H1 (cell line): ENCODE measurements at regions not wholly inside any gene's neighbourhood (a gene's known extent, or its start where the extent isn't known, plus 50 kb on each side); places are given as distances from the start of the nearest gene placed in this dataset.

Experiments used
- CTCF ChIA-PET: fragments of 300-600 bp; sonication (Branson Sonifier 250); formaldehyde crosslinking; loops from one replicate; lab custom pipeline; 2021; ENCODE audit not compliant: partially characterized antibody; lab: Charles Lee
- POLR2A ChIA-PET: fragments of 300-600 bp; sonication (Branson Sonifier 250); formaldehyde crosslinking; loops from one replicate; lab custom pipeline; 2021; ENCODE audit warnings: inconsistent platforms; ENCODE audit not compliant: partially characterized antibody; lab: Charles Lee
- DNase-seq, 2 experiments: peaks; one replicate each; pipeline versions ENCODE4 v3.0.0 to v3.0.0-alpha.2; 2010 to 2022; ENCODE audit warnings: low spot score in 2 of 2, low read depth in 1 of 2, mixed read lengths in 1 of 2
- FAIRE-seq: peaks from 2 replicates; lab custom pipeline; 2011; peaks lifted over from hg19 to GRCh38; lab: Jason Lieb, UNC
- H2AFZ ChIP-seq: 2 replicates; pipeline ENCODE4 v1.8.1; 2012; ENCODE audit warnings: low read length, inconsistent platforms
- H2AK5ac ChIP-seq: 2 replicates; pipeline ENCODE4 v1.6.1; 2013; ENCODE audit warnings: low read depth, low read length
- H2BK120ac ChIP-seq: replicated peaks from 2 replicates; pipeline ENCODE3; 2013; ENCODE audit warnings: low read depth, low read length, inconsistent platforms
- H2BK12ac ChIP-seq: 2 replicates; pipeline ENCODE4 v1.6.1; 2013; ENCODE audit warnings: low read depth, low read length
- H2BK15ac ChIP-seq: 2 replicates; pipeline ENCODE4 v1.6.1; 2013; ENCODE audit warnings: low read length
- H2BK20ac ChIP-seq: 2 replicates; pipeline ENCODE4 v1.6.1; 2013; ENCODE audit warnings: low read length
- H2BK5ac ChIP-seq: 2 replicates; pipeline ENCODE4 v1.6.1; 2013; ENCODE audit warnings: low read depth, low read length
- H3K14ac ChIP-seq: 2 replicates; pipeline ENCODE4 v1.6.1; 2013; ENCODE audit warnings: inconsistent platforms; ENCODE audit not compliant: insufficient read length
- H3K18ac ChIP-seq: 2 replicates; pipeline ENCODE4 v1.6.1; 2013; ENCODE audit warnings: low read length; ENCODE audit errors: extremely low read depth
- H3K23ac ChIP-seq: 2 replicates; pipeline ENCODE4 v1.6.1; 2013; ENCODE audit warnings: inconsistent platforms; ENCODE audit not compliant: insufficient read length
- H3K23me2 ChIP-seq: 2 replicates; pipeline ENCODE4 v1.6.1; 2013; ENCODE audit warnings: low read depth, low read length
- H3K27ac ChIP-seq: 2 replicates; pipeline ENCODE4 v1.6.1; 2011; ENCODE audit warnings: low read depth, low read length, inconsistent platforms
- H3K27me3 ChIP-seq, 4 experiments: replicated peaks in 1 of 4; 1 replicate in 1 of 4; 2 replicates in 3 of 4; pipeline versions ENCODE4 v1.6.1 to v1.8.1; 2011 to 2013; ENCODE audit warnings: low read length in 3 of 4, mild to moderate bottlenecking in 3 of 4, inconsistent platforms in 2 of 4, mixed read lengths in 2 of 4, moderate library complexity in 1 of 4; ENCODE audit not compliant: control insufficient read depth in 3 of 4, insufficient read depth in 3 of 4; ENCODE audit errors: extremely low read depth in 1 of 4
- H3K36me3 ChIP-seq, 4 experiments: 2 replicates each; pipeline versions ENCODE4 v1.6.1 to v1.8.1; 2011 to 2013; ENCODE audit warnings: mild to moderate bottlenecking in 4 of 4, low read length in 3 of 4, moderate library complexity in 2 of 4, control low read depth in 1 of 4, inconsistent platforms in 1 of 4; ENCODE audit not compliant: insufficient read depth in 4 of 4, control insufficient read depth in 2 of 4
- H3K4ac ChIP-seq: replicated peaks from 2 replicates; pipeline ENCODE3; 2013; ENCODE audit warnings: low read length, low read depth, mixed read lengths, inconsistent platforms; ENCODE audit not compliant: insufficient read length
- H3K4me1 ChIP-seq, 4 experiments: replicated peaks in 1 of 4; 1 replicate in 1 of 4; 2 replicates in 3 of 4; pipeline versions ENCODE4 v1.6.1 to v1.8.1; 2011 to 2013; ENCODE audit warnings: low read length in 3 of 4, inconsistent platforms in 2 of 4, mixed read lengths in 1 of 4; ENCODE audit not compliant: insufficient read depth in 4 of 4, control insufficient read depth in 3 of 4
- H3K4me2 ChIP-seq, 2 experiments: 2 replicates each; pipeline versions ENCODE4 v1.6.1 to v1.8.1; 2011 to 2013; ENCODE audit warnings: low read depth in 2 of 2, low read length in 2 of 2, control low read depth in 1 of 2, inconsistent platforms in 1 of 2, mild to moderate bottlenecking in 1 of 2; ENCODE audit not compliant: insufficient read depth in 1 of 2
- H3K4me3 ChIP-seq, 4 experiments: fragments of 200-600, 300-600 bp in 1 of 4; sonication (generic), shearing (Covaris generic), sonication (Bioruptor Twin) in 1 of 4; 2 replicates each; pipeline versions ENCODE4 v1.5.1 to v1.8.1; 2011 to 2016; ENCODE audit warnings: low read length in 4 of 4, low read depth in 3 of 4, control low read depth in 2 of 4, inconsistent platforms in 2 of 4, mild to moderate bottlenecking in 2 of 4, mixed read lengths in 1 of 4, moderate library complexity in 1 of 4; ENCODE audit not compliant: insufficient read depth in 2 of 4; ENCODE audit errors: extremely low read depth in 1 of 4
- H3K56ac ChIP-seq: replicated peaks from 2 replicates; pipeline ENCODE3; 2013; ENCODE audit warnings: low read depth, mild to moderate bottlenecking, mixed read lengths, low read length, inconsistent platforms; ENCODE audit not compliant: insufficient read length
- H3K79me1 ChIP-seq: 2 replicates; pipeline ENCODE4 v1.6.1; 2013; ENCODE audit warnings: low read depth, low read length, control low read depth
- H3K79me2 ChIP-seq, 2 experiments: 2 replicates each; pipeline versions ENCODE4 v1.6.1 to v1.8.1; 2012 to 2013; ENCODE audit warnings: low read length in 2 of 2, mild to moderate bottlenecking in 2 of 2, inconsistent platforms in 1 of 2; ENCODE audit not compliant: insufficient read depth in 2 of 2, control insufficient read depth in 1 of 2
- H3K9ac ChIP-seq, 4 experiments: replicated peaks in 1 of 4; 1 replicate in 1 of 4; 2 replicates in 3 of 4; pipeline versions ENCODE4 v1.6.1 to v1.8.1; 2011 to 2013; ENCODE audit warnings: low read depth in 3 of 4, low read length in 3 of 4, control low read depth in 2 of 4, mild to moderate bottlenecking in 2 of 4, moderate library complexity in 2 of 4, inconsistent platforms in 1 of 4; ENCODE audit errors: extremely low read depth in 1 of 4
- H3K9me3 ChIP-seq, 2 experiments: 2 replicates each; pipeline versions ENCODE4 v1.6.1 to v1.8.1; 2012 to 2013; ENCODE audit warnings: mild to moderate bottlenecking in 2 of 2, moderate library complexity in 2 of 2, control low read depth in 1 of 2, inconsistent platforms in 1 of 2, low read depth in 1 of 2, low read length in 1 of 2, mixed read lengths in 1 of 2; ENCODE audit not compliant: insufficient read depth in 2 of 2
- H4K20me1 ChIP-seq, 2 experiments: replicated peaks in 1 of 2; 2 replicates each; pipeline versions ENCODE3 to v1.8.1; 2011 to 2013; ENCODE audit warnings: inconsistent platforms in 2 of 2, low read length in 2 of 2, mild to moderate bottlenecking in 1 of 2; ENCODE audit not compliant: insufficient read depth in 2 of 2, control insufficient read depth in 1 of 2
- H4K5ac ChIP-seq: 2 replicates; pipeline ENCODE4 v1.6.1; 2013; ENCODE audit warnings: low read length, low read depth, mixed read lengths, inconsistent platforms; ENCODE audit not compliant: insufficient read length
- H4K8ac ChIP-seq: 2 replicates; pipeline ENCODE4 v1.8.0; 2013; ENCODE audit warnings: mild to moderate bottlenecking, moderate library complexity, low read length, inconsistent platforms; ENCODE audit not compliant: insufficient read depth; ENCODE audit errors: extremely low read depth
- H4K91ac ChIP-seq: replicated peaks from 2 replicates; pipeline ENCODE3; 2013; ENCODE audit warnings: low read length, mixed read lengths, inconsistent platforms; ENCODE audit not compliant: insufficient read length
- CBX5 ChIP-seq: fragments of 300-800, 300-1000 bp; sonication (generic); IDR thresholded peaks from 2 replicates; pipeline ENCODE4 v1.7.1; 2016; ENCODE audit warnings: antibody characterized with exemption, low read length, low read depth
- CBX8 ChIP-seq: fragments of 300-800, 300-1000 bp; sonication (generic); IDR thresholded peaks from 2 replicates; pipeline ENCODE4 v1.7.1; 2016; ENCODE audit warnings: low read depth, low read length, borderline replicate concordance
- CEBPB ChIP-seq: IDR thresholded peaks from 2 replicates; pipeline ENCODE4 v1.6.1; 2012; ENCODE audit warnings: low read depth, low read length
- EGR1 ChIP-seq: IDR thresholded peaks from 2 replicates; pipeline ENCODE4 v1.6.1; 2011; ENCODE audit warnings: low read depth, low read length, borderline replicate concordance
- EP300 ChIP-seq, 2 experiments: IDR thresholded peaks; 1 replicate in 1 of 2; 2 replicates in 1 of 2; pipeline ENCODE4 v1.6.1; 2011 to 2012; ENCODE audit warnings: low read depth in 2 of 2, low read length in 2 of 2, mild to moderate bottlenecking in 2 of 2, borderline replicate concordance in 1 of 2, inconsistent platforms in 1 of 2, moderate library complexity in 1 of 2
- KDM5A ChIP-seq: fragments of 200-600 bp; IDR thresholded peaks from 2 replicates; pipeline ENCODE4 v1.7.1; 2012; ENCODE audit warnings: mild to moderate bottlenecking, low read length, inconsistent platforms, mixed read lengths
- NANOG ChIP-seq: IDR thresholded peaks from 2 replicates; pipeline ENCODE4 v1.6.1; 2011; ENCODE audit warnings: low read length, low read depth, mild to moderate bottlenecking, inconsistent platforms; ENCODE audit not compliant: insufficient read depth, poor library complexity, severe bottlenecking
- RXRA ChIP-seq: IDR thresholded peaks from 2 replicates; pipeline ENCODE4 v1.6.1; 2011; ENCODE audit warnings: low read depth, mild to moderate bottlenecking, low read length, moderate library complexity; ENCODE audit not compliant: insufficient read depth
- SIN3A ChIP-seq, 2 experiments: IDR thresholded peaks in 1 of 2; conservative IDR thresholded peaks in 1 of 2; 2 replicates each; pipeline ENCODE4 v1.6.1; 2011 to 2012; ENCODE audit warnings: low read length in 2 of 2, improper control_type of control experiment in 1 of 2, low read depth in 1 of 2, mild to moderate bottlenecking in 1 of 2
- SP1 ChIP-seq: IDR thresholded peaks from 2 replicates; pipeline ENCODE4 v1.6.1; 2011; ENCODE audit warnings: low read depth, low read length
- TAF1 ChIP-seq: IDR thresholded peaks from 2 replicates; pipeline ENCODE4 v1.6.1; 2011; ENCODE audit warnings: mild to moderate bottlenecking, low read depth, low read length
- TAF7 ChIP-seq: optimal IDR thresholded peaks from 2 replicates; pipeline ENCODE3; 2011; ENCODE audit warnings: low read depth, mild to moderate bottlenecking, inconsistent platforms, low read length, moderate library complexity, borderline replicate concordance
- TBP ChIP-seq: IDR thresholded peaks from 2 replicates; pipeline ENCODE4 v1.6.1; 2011; ENCODE audit warnings: low read depth, low read length, improper control_type of control experiment
- whole genome bisulfite sequencing, 2 experiments: shearing (Covaris generic) in 1 of 2; methylation state at CpG; one replicate each; pipeline versions ENCODE4 v1.1.6 to v1.1.7; 2013 to 2015; ENCODE audit warnings: low lambda C conversion rate in 2 of 2, mixed read lengths in 2 of 2, inconsistent platforms in 1 of 2, low coverage in 1 of 2, missing lambda C conversion rate in 1 of 2; ENCODE audit not compliant: insufficient replicate concordance in 2 of 2, insufficient coverage in 1 of 2, insufficient read length in 1 of 2; ENCODE audit errors: extremely low coverage in 1 of 2, missing lambda C conversion rate in 1 of 2; 5-methylcytosine and 5-hydroxymethylcytosine counted together

GRCh38 chr16:79672524-79672923 is 72.0 kb upstream of the MAF start:
- Histone ChIP-seq H2BK15ac (no peak overlapping the region), H2BK5ac (no peak overlapping the region), H2BK12ac (no peak overlapping the region), H2BK20ac (no peak overlapping the region), H4K91ac (no peak overlapping the region), H2BK120ac (no peak overlapping the region), H3K9me3 (peaks cover 0 to 4% of the 10 kb centered on the region in 2 experiments; a peak in 2 of 4 replicates), H3K27me3 (no peaks in the 10 kb centered on the region), H4K8ac (no peak overlapping the region), H3K4me2 (no peak overlapping the region), H3K14ac (no peak overlapping the region), H2AFZ (no peak overlapping the region)
- FAIRE-seq, result no peak
- 94% methylated on average over 2 of the region's 2 CpGs; no CpG with 5 or more reads in 1 of the 2 experiments for WGBS, 2 experiments
- TF ChIP-seq RXRA (no peak), TAF7 (no peak), KDM5A (no peak), NANOG (no peak), CBX5 (no peak), TAF1 (no peak), CEBPB (no peak), SIN3A (conservative IDR thresholded peaks at IDR 0.05 in 1 of 2, IDR thresholded peaks at IDR 0.05 in 1 of 2; ENCODE audit: low read depth in 1 of 2, low read length in 2 of 2) (no peak), CBX8 (no peak), EP300 (IDR thresholded peaks at IDR 0.05; ENCODE audit: borderline replicate concordance in 1 of 2, low read depth in 2 of 2, low read length in 2 of 2) (no peak), EGR1 (no peak), SP1 (no peak), TBP (no peak)
- TF ChIP-seq, all 59 proteins: peak for 0
- no peak overlapping the region for H3K56ac ChIP-seq
- H2AK5ac ChIP-seq, result no peak overlapping the region
- no peaks in the 10 kb centered on the region for H3K23me2 ChIP-seq
- no peak overlapping the region for H3K27ac ChIP-seq
- H3K79me2 ChIP-seq, result no peaks in the 10 kb centered on the region
- no peak overlapping the region for H3K4ac ChIP-seq
- no peaks in the 10 kb centered on the region for H3K79me1 ChIP-seq
- no peak overlapping the region for H4K5ac ChIP-seq
- no peak overlapping the region for H3K23ac ChIP-seq
- H3K9ac ChIP-seq, result no peak overlapping the region
- H4K20me1 ChIP-seq, result no peaks in the 10 kb centered on the region
- CTCF ChIA-PET, result interaction anchor here (0.6 kb wide), 1 partner anchor 94 kb away, joined by 3 read pairs; no protein-coding TSS in a partner anchor
- POLR2A ChIA-PET, result no interaction called here
- H3K36me3 ChIP-seq, result no peaks in the 10 kb centered on the region
- H3K4me3 ChIP-seq, result no peak overlapping the region
- DNase-seq, result no peak
- H3K4me1 ChIP-seq, result no peaks in the 10 kb centered on the region
- H3K18ac ChIP-seq, result no peak overlapping the region
